ENCODE measurements at regions not wholly inside any gene's neighbourhood (a gene's known extent, or its start where the extent isn't known, plus 50 kb on each side); places are given as distances from the start of the nearest gene placed in this dataset.

DNA sequence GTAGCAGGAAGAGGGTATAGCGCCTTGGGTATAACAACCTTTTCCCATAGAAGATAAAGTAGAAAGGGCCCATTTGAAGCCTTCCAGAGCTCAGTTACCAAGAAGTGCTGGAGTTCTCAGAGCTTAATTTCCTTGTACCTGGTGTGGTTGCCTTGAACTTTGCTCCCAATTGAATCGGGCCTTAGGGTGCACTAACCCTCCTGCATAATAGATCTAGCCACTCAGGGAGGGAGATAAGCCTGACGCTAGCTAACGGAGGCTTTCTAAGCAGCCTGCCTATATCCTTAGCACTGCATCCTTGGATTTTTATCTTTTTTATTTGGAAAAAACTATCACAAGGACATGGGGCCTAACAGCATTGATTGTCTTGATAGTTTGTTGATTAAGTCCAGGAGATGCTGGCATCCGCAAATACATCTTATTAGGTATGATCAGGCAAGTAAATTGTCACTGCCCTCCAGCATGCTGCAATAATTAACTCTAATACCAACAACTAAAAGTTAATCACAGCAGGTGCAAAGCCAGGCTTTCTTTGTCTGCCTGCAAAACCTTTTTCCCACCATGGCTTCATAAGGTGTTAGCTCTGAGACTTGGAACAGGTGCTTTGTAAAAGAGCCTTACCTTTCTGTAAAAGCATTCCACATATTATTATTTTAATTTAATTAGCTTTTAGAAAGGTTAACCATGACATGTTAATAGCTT, 199.4 kb downstream of the SREK1 start:
- no peaks in the 10 kb centered on the region for H3K36me3 ChIP-seq (ENCODE audit: control insufficient read depth in 4 of 4, insufficient read depth in 3 of 4, low read depth in 1 of 4, low read length in 3 of 4)
- H3K4me1 ChIP-seq (ENCODE audit: control insufficient read depth in 4 of 4, insufficient read depth in 4 of 4, low read length in 3 of 4), result no peaks in the 10 kb centered on the region
- peaks cover 0 to 7% (median 0%) of the 10 kb centered on the region in 4 donors for H3K27me3 ChIP-seq (ENCODE audit: control insufficient read depth in 4 of 4, insufficient read depth in 4 of 4, low read length in 3 of 4)
- H3K27ac ChIP-seq (ENCODE audit: low read depth in 1 of 2, low read length in 2 of 2), result no peak overlapping the region
- H3K9me3 ChIP-seq (ENCODE audit: control insufficient read depth in 4 of 4, low read length in 3 of 4), result peaks cover 0 to 2% (median 0%) of the 10 kb centered on the region in 4 donors
- no peak overlapping the region for H3K4me3 ChIP-seq (ENCODE audit: low read depth in 1 of 3, low read length in 3 of 3)
- DNase-seq (ENCODE audit: low spot score), result no peak
- H3K9ac ChIP-seq (ENCODE audit: low read depth in 1 of 2, low read length in 2 of 2), result no peak overlapping the region
- WGBS, result 76% methylated on average over 5 of the region's 5 CpGs
- TF ChIP-seq GABPA (IDR thresholded peaks at IDR 0.05 in 1 of 2, conservative IDR thresholded peaks at IDR 0.05 in 1 of 2) (no peak), JUND (IDR thresholded peaks at IDR 0.05) (no peak), REST (IDR thresholded peaks at IDR 0.05) (no peak), CTCF (IDR thresholded peaks at IDR 0.05; ENCODE audit: low read depth, low read length, missing input control) (no peak), RAD21 (IDR thresholded peaks at IDR 0.05) (no peak), HNF4G (IDR thresholded peaks at IDR 0.05) (no peak), NR2F2 (IDR thresholded peaks at IDR 0.05) (no peak), FOXA2 (IDR thresholded peaks at IDR 0.05) (no peak), YY1 (IDR thresholded peaks at IDR 0.05) (no peak)
- TF ChIP-seq, protein P1, sequence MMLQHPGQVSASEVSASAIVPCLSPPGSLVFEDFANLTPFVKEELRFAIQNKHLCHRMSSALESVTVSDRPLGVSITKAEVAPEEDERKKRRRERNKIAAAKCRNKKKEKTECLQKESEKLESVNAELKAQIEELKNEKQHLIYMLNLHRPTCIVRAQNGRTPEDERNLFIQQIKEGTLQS (IDR thresholded peaks at IDR 0.05), result no peak

DNA sequence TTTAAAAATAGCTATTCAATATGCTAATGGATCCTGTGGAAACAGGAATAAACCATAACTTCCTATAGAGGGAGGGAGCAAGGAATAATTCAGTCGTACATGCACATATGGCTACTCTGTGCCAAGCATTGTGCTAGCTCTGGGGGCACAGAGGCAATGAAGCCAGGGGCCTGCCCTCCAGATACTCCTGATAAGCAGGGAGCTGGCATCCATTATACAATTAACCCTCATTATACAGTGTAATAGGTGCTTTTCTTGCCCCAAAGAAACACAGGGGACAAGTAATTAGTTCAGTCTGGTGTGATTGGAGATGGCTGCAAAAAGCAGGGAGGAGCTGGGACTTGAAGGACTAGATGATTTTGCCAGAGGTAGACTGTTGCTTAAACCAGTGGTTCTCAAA, 200.4 kb downstream of the SREK1 start:
- no peak for TF ChIP-seq RXRA (IDR thresholded peaks at IDR 0.05)
- TF ChIP-seq, protein P1 (IDR thresholded peaks at IDR 0.05), result no peak
- TF ChIP-seq FOXA1 (IDR thresholded peaks at IDR 0.05), result no peak
- no peak for TF ChIP-seq HNF4A (conservative IDR thresholded peaks at IDR 0.05)
- TF ChIP-seq MAX (IDR thresholded peaks at IDR 0.05), result no peak
- no peak for TF ChIP-seq RAD21 (IDR thresholded peaks at IDR 0.05)
- no peak for TF ChIP-seq NR2F2 (IDR thresholded peaks at IDR 0.05)
- no peak for TF ChIP-seq TAF1 (conservative IDR thresholded peaks at IDR 0.05)
- no peak for TF ChIP-seq JUND (IDR thresholded peaks at IDR 0.05)
- TF ChIP-seq EGR1 (IDR thresholded peaks at IDR 0.05; ENCODE audit: low read depth in 2 of 2), result no peak
- no peak for TF ChIP-seq YY1 (IDR thresholded peaks at IDR 0.05)
- TF ChIP-seq ZBTB33 (IDR thresholded peaks at IDR 0.05), result no peak
- no peak for TF ChIP-seq SP1 (IDR thresholded peaks at IDR 0.05)
- no peak overlapping the region for H3K4me3 ChIP-seq (ENCODE audit: low read depth in 1 of 3, low read length in 3 of 3)
- no peak overlapping the region for H3K9ac ChIP-seq (ENCODE audit: low read depth in 1 of 2, low read length in 2 of 2)
- no peak overlapping the region for H3K27ac ChIP-seq (ENCODE audit: low read depth in 1 of 2, low read length in 2 of 2)
- H3K4me1 ChIP-seq (ENCODE audit: control insufficient read depth in 4 of 4, insufficient read depth in 4 of 4, low read length in 3 of 4), result no peaks in the 10 kb centered on the region
- peaks cover 0 to 2% (median 0%) of the 10 kb centered on the region in 4 donors for H3K9me3 ChIP-seq (ENCODE audit: control insufficient read depth in 4 of 4, low read length in 3 of 4)
- WGBS, result 85% methylated on average over 1 of the region's 1 CpG
- no peaks in the 10 kb centered on the region for H3K36me3 ChIP-seq (ENCODE audit: control insufficient read depth in 4 of 4, insufficient read depth in 3 of 4, low read depth in 1 of 4, low read length in 3 of 4)
- H3K27me3 ChIP-seq (ENCODE audit: control insufficient read depth in 4 of 4, insufficient read depth in 4 of 4, low read length in 3 of 4), result peaks cover 0 to 7% (median 0%) of the 10 kb centered on the region in 4 donors
- no peak for DNase-seq (ENCODE audit: low spot score)

Measured in liver (tissue), 8 donors.